ENCODE measurements at regions not wholly inside any gene's neighbourhood (a gene's known extent, or its start where the extent isn't known, plus 50 kb on each side); places are given as distances from the start of the nearest gene placed in this dataset.

- TF ChIP-seq CTCF (IDR thresholded peaks at IDR 0.05; ENCODE audit: low read depth, low read length), result no peak
- no peak for TF ChIP-seq MAX (IDR thresholded peaks at IDR 0.05; ENCODE audit: low read depth, low read length)
- TF ChIP-seq POLR2A (IDR thresholded peaks at IDR 0.05; ENCODE audit: extremely low read depth, insufficient read length), result no peak
Measured at GRCh38 chr5:91491229-91491628, 108.1 kb upstream of the ARRDC3 start.

Measured in NB4 (cell line).